ENCODE measurements at regions not wholly inside any gene's neighbourhood (a gene's known extent, or its start where the extent isn't known, plus 50 kb on each side); places are given as distances from the start of the nearest gene placed in this dataset.
"Not testable (repeated sequence)": the region's sequence is repeated elsewhere in the genome, so short reads cannot be mapped to it uniquely, and the experiment has no call there.

DNA sequence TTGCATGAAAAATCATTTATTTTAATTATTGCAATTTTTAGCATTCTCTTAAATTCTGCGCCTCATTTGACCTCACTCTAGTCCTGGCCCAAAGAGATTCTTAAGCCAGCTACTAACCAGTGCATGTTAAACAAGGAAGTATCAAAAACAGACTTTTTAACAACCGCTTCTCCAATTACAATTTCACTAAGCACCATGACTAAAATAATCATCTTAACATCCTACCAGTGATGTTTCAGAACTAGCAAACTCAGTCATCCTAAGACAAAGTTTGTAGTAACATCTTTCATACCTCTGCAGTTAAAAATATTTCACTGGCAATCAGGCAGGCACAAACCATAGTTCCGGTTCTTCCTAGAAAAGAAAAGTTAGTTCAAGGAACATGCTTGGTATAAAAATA, 75.5 kb upstream of the NEK3 start:
- TF ChIP-seq, protein P1, sequence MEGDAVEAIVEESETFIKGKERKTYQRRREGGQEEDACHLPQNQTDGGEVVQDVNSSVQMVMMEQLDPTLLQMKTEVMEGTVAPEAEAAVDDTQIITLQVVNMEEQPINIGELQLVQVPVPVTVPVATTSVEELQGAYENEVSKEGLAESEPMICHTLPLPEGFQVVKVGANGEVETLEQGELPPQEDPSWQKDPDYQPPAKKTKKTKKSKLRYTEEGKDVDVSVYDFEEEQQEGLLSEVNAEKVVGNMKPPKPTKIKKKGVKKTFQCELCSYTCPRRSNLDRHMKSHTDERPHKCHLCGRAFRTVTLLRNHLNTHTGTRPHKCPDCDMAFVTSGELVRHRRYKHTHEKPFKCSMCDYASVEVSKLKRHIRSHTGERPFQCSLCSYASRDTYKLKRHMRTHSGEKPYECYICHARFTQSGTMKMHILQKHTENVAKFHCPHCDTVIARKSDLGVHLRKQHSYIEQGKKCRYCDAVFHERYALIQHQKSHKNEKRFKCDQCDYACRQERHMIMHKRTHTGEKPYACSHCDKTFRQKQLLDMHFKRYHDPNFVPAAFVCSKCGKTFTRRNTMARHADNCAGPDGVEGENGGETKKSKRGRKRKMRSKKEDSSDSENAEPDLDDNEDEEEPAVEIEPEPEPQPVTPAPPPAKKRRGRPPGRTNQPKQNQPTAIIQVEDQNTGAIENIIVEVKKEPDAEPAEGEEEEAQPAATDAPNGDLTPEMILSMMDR (IDR thresholded peaks at IDR 0.05) = not testable (repeated sequence)
- not testable (repeated sequence) for TF ChIP-seq POLR2A (IDR thresholded peaks at IDR 0.05)

All from testis (tissue), 2 donors.